Right renal pelvis (tissue), 4 donors: ENCODE measurements at regions not wholly inside any gene's neighbourhood (a gene's known extent, or its start where the extent isn't known, plus 50 kb on each side); places are given as distances from the start of the nearest gene placed in this dataset.
A peak's percentile ranks its signal among the peaks of the same experiment; 100 is the strongest.

Experiments
- DNase-seq, 4 donors: peaks; one replicate each; pipeline ENCODE4 v3.0.0-alpha.2; 2013; ENCODE audit warnings: low read depth in 4 of 4, low spot score in 3 of 4, missing footprints in 1 of 4

GRCh38 chr14:85358136-85358785, 171.7 kb upstream of the FLRT2 start:
- DNase-seq = no peak

DNA sequence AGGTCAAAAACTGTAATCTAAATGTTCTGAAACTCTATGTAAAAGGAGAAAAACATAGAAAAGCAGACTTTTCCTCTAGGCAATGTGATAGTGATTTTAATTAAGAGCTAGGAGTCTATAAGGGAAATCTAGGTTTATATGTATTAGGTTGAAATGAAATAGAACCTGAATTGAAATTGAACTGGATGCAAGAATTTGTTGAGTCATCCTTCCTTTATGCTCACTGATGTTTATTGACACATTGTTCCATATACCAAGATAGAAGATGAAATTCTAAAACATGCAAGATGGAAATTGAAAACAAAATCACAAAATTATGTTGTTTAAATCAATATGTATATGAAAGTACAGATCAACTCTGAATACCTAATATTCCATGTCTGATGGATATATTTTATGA, 170.4 kb upstream of the FLRT2 start:
- DNase-seq = no peak

DNA sequence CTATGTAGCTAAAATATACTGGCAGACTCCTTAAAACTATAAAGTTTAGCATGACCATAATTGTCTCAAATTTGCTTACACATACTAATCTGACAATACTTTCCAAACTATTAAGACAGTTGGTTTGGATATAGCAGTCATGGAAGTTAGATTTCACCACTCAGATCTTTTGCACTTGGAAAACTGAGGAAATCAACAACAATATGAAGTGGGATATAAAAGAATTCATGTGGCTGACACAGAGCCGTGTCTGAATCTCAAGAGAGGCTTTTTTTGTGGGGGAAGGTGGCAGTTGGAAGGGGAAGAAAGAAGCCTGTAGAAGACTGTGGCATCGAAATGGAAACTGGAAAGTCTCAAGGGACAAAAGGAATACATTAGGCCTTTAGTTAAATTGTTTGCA, 166.6 kb upstream of the FLRT2 start:
- no peak for DNase-seq

DNA sequence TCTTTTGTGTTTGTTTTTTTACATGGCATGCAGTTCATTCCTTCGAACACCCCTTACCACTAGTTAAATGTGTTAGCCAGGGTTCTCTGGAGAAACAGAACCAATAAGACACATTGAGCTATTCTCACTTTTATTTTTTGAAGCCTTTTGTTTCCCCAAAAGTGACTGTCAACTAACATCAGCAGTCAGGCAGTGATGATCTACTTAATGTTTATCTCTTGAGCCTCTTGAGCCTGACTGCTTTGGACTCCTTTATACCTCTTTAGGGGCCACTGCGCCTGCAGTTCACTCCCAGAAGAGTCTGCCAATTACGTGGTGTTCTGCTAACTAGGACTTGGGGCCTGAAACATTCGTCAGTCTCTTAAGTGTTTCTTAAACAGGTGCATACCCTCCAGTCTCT, 163.7 kb upstream of the FLRT2 start:
- no peak for DNase-seq

GRCh38 chr14:85380881-85381280, 149.1 kb upstream of the FLRT2 start:
- DNase-seq = no peak

GRCh38 chr14:85382341-85382740, 147.6 kb upstream of the FLRT2 start:
- no peak for DNase-seq

DNA sequence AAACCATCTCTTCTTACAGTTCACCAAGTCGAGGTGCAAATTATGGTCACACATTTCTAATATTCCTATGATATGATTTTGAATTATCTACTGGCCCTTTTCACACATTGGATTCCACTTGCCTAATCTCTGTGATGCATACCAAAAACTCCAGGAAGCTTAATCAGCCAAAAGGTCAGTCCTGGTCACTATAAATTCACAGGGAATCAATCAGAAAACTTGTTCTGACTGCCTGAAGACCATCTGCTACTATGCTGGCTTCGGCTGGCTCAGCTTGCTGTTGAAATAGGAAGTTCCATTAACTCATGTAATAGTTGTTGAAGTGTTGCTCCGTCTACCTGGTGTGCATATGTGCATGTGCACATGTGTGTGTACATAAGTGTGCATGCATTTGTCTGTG, 142.8 kb upstream of the FLRT2 start:
- no peak for DNase-seq

DNA sequence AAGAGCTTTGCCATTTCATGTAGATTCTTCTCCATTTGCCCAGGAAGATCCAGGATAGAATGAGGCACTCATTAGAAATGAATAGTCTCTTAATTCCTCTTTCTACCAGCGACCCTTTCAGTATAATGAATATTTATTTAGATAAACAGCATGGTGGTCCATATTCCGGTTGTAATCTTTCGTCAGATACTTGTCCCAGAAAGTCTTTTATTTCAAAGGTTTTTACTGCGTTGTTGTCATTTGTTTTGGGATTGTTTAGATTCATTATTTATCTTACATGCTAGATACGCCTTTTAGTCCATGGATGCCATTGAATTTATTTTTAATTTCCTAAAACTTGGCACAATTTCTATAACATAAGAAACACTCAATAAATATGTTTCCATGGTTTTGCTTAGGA, 139.7 kb upstream of the FLRT2 start:
- DNase-seq = no peak

DNA sequence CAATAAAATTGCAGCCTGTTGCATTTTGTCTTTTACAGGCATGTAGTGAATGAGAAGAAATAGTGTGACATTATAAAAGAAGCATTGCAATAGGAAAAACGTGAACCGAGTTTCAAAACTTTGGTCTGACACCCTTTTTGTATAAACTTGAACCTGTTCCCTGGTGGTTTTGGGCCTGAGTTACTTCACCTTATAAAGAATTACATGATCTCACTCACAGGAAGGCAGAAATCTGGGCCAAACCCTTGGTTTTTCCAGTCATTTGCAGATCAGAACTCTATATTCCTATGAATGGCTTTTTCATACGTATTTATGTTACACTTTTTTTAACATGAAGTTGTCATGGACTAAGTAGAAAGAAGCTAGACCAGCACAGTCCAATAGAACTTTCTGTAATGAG, 138.5 kb upstream of the FLRT2 start:
- no peak for DNase-seq

DNA sequence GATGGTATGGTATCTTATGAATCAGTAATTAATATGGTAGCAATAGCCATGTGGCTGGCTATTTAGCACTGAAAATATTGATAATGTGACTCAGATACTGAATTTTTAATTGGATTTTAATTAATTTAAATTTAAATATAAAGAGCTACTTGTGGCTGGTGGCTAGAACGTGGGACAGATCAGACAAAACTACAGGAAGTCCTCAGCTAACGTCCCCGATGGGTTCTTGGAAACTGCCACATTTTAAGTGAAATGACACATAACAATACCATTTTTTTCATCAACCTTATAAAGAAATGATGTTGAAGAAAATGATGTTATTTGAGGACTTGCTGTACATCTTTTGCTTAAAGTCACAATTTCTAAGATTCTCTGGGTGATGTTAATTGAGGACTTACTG, 138.1 kb upstream of the FLRT2 start:
- no peak for DNase-seq

GRCh38 chr14:85399186-85399585, 130.8 kb upstream of the FLRT2 start:
- no peak for DNase-seq

DNA sequence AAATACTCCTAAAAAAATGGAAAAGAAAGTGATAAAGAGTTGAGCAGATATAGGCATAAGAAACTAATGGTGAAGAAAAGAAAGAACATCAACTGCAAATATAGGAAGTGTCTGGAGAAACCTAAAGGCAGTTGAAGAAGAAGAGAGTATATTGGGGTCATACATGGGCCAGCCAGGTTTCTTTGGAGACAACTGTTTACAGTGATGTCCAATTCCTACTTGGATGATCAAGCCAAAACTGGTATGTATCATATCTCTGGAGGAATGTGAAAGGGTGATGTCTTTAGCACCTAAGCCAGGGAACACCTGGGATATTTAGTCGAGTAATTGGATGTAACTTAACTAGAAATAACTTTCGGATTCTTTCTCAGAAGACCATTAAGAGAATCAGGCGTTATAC, 129.3 kb upstream of the FLRT2 start:
- DNase-seq = no peak

- DNase-seq = no peak
Measured at GRCh38 chr14:85401384-85401783, 128.6 kb upstream of the FLRT2 start.

DNA sequence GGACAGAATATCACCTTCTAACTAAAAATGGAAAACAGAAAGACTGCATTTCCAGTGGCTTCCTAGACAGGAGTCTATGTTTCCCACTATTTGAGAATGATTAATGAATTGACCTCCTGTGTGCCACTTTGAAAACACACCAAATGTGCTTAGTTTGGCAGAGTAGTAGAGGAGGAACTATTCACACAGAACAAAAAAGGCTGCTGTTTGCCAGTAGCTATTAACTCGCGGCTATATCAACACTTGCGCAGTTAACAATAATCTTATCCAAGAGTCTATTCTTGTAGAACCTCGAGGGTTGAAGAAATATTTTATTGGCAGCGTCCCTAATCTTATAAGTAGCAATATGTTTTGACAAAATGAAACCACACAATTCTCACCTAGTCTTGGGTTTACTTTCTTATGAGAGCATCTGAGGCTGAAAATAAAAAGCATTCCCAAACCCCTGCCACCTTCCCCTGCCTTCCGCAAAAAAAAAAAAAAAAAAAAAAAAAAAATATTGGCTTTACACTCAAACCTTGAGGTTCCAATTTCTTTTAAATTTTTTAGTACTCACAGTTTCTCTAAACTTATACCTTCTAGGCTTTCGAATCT, 127.3 kb upstream of the FLRT2 start:
- no peak for DNase-seq

DNA sequence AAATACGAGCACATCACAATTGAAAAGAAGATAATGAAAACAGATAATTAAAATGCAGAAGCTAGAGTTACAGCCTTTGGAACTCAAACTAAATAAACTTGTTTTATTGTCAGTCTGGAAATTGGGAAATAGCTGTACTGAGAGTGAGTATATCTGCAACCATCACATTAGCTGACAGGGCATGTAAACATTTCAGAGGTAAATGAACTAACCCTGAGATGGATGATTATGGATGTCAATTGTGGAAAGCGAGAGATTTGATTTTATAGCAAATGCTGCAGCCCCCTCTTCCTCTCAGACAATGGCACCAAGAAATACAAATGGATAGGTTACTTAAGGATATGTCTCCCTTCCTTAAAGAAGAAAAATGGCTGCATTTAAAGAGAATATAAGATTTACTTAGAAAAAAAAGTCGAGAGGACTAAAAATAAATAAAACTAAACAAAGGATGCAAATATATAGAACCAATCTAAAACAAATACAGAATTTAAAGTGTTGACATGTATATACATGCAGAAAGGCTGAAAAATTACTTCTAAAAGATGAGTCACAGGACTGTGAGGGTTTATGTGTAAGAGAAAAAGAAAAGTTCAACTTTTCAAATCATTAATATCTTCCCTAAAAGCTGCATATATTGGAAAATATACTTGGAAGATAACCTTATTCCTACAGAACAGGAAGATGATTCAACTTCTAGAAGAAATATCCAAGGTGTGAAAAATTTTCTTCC, 120.3 kb upstream of the FLRT2 start:
- DNase-seq = no peak

GRCh38 chr14:85412756-85413155, 117.2 kb upstream of the FLRT2 start:
- no peak for DNase-seq

GRCh38 chr14:85413836-85414526, 116.0 kb upstream of the FLRT2 start:
- DNase-seq = no peak

DNA sequence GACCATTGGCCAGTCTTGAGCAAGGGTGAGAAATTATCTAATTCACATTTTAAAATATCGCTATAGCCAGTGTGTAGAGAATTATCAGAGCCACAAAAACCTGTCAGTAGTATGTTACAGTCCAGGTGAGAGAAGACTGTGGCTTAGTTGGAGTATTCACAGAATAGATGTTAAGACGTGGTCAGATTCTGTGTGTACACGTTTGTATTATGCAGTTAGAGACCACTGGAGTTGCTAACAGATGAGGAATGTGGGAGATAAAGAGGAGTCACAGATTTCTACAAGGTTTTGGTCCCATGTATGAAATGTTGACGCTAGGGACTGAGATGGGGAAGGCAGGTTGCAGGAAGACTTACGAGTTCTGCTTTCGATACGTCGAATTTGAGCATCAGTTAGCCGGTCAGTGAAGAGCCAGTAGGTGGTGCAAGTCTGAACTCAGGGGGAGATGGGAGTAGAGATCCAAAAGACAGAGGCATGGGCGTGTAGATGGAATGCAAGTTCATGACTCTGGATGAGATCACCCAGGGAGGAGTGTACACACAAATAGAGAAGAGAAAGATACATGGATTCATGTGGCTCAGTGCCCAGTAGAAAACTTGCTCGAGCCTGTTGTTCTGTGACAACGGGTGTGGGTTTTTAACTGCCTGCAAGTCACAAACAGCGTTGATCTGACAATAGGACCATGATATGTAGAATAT, 114.8 kb upstream of the FLRT2 start:
- DNase-seq = peak in 2 of 4 donors; percentile 10 to 14

DNA sequence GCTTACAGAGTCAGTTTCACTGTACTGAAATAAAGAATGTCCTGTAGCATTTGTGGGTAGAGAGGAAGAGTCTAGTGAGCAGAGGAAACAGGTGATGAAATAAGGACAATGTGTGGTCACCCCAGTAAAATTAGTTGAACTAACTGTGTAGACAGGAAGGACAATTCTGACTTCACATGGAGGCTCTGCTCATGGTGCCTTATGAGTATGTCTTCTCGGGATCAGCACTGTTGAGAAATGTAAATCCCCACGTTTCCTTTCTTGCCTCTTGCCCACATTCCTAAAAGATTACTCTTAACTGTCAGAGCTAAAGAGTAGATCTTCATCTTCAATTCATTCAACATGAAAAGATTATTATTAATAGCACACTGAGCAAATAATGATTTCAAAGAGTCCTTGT, 113.2 kb upstream of the FLRT2 start:
- no peak for DNase-seq

- no peak for DNase-seq
Measured at GRCh38 chr14:85417396-85417795, 112.5 kb upstream of the FLRT2 start.

DNA sequence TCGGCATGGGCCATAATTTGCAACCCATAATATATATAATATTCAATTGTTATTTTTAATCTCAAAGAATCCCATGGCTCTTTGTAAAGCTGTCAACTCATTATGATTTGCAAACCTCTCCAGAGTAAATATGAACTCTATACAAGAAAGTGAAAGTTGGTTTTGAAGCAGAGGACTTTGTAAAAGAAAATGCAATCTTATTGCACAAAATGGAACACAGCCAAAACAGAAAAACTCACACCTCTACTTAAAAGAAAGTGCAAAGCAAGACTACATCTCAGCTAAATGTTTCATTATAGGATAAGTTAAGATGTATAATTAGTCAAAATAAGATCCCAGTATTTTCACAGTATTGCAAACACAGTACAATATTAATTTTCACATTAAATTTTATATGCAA, 111.2 kb upstream of the FLRT2 start:
- no peak for DNase-seq
